ENCODE measurements at regions not wholly inside any gene's neighbourhood (a gene's known extent, or its start where the extent isn't known, plus 50 kb on each side); places are given as distances from the start of the nearest gene placed in this dataset.

DNA sequence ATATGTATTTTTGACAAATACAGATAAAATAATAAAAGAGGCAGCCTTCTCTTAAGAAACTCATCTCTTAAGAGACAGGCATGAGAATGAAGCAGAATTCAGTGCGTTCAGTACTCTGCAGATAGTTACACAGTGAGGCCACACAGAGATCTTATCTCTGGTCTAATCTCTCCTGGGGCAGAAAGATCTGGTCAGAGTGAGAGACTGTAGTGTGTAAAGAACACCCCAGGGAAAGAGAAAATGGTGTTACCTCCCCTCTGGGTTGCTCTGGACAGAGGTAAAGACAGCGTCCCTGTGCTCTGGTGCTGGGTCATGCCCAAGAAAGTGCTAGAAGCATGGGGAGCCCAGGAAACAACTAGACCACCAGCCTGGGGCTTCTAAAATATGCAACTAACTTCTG lies 216.3 kb downstream of the SIPA1L2 start:
- H4K20me1 ChIP-seq (ENCODE audit: insufficient read depth): no peaks in the 10 kb centered on the region
- H3K4me1 ChIP-seq (ENCODE audit: control insufficient read depth in 1 of 2, insufficient read depth in 2 of 2, low read depth in 1 of 2, low read length in 1 of 2): peaks cover 0 to 2% of the 10 kb centered on the region in 2 experiments; a peak in 1 of 4 replicates
- POLR2A ChIA-PET: no interaction called here
- TF ChIP-seq GATA2 (CRISPR knock-in tag; IDR thresholded peaks at IDR 0.05): peak; percentile 57; the same call in 1 of the 2 replicates
- no peak for TF ChIP-seq MXI1 (IDR thresholded peaks at IDR 0.05; ENCODE audit: low read depth, low read length)
- TF ChIP-seq NRF1 (IDR thresholded peaks at IDR 0.05; ENCODE audit: low read depth, low read length): no peak
- TF ChIP-seq FOSL2 (IDR thresholded peaks at IDR 0.05; ENCODE audit: borderline replicate concordance, low read depth): no peak
- H3K36me3 ChIP-seq (replicated peaks in 1 of 2; ENCODE audit: control insufficient read depth in 1 of 2, insufficient read depth in 2 of 2, low read length in 1 of 2): no peaks in the 10 kb centered on the region
- H3K79me2 ChIP-seq (ENCODE audit: insufficient read depth): no peaks in the 10 kb centered on the region
- WGBS (ENCODE audit: low lambda C conversion rate): 74% methylated on average over 2 of the region's 2 CpGs
- H2AFZ ChIP-seq (ENCODE audit: low read depth): no peak overlapping the region
- CTCF ChIA-PET: no interaction called here
- H3K9ac ChIP-seq: no peak overlapping the region
- H3K9me3 ChIP-seq: no peaks in the 10 kb centered on the region
- DNase-seq: peak; percentile 28
- no peaks in the 10 kb centered on the region for H3K27me3 ChIP-seq (ENCODE audit: insufficient read depth)
- H3K4me2 ChIP-seq: no peak overlapping the region
- H3K9me2 ChIP-seq: no peaks in the 10 kb centered on the region
- no peaks in the 10 kb centered on the region for H3F3A ChIP-seq (replicated peaks; ENCODE audit: insufficient read depth)
- H3K4me3 ChIP-seq (ENCODE audit: low read depth in 2 of 2, low read length in 1 of 2): no peak overlapping the region
- no peak overlapping the region for H3K27ac ChIP-seq (ENCODE audit: low read depth in 2 of 2, low read length in 1 of 2)

DNA sequence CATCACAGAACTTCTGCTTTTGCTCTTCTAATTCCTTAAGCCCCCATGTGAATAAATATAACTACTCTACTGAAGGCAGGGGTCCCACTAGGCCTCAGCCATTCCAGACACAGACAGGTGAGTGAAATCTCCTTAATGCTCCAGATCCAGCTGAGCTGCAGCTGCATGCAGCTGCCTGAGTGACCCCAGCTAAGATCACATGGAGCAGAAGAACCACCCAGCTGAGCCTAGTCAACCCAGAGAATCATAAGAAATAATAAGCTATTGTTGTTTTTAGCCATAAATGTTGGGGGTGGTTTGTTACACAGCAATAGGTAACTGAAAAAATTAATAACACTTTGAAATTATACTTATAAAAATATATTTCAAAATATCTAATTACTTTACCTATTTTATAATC lies 220.3 kb downstream of the SIPA1L2 start:
- H3K79me2 ChIP-seq (ENCODE audit: insufficient read depth): no peaks in the 10 kb centered on the region
- no peak overlapping the region for H3K9ac ChIP-seq
- no peaks in the 10 kb centered on the region for H4K20me1 ChIP-seq (ENCODE audit: insufficient read depth)
- TF ChIP-seq, protein P1, sequence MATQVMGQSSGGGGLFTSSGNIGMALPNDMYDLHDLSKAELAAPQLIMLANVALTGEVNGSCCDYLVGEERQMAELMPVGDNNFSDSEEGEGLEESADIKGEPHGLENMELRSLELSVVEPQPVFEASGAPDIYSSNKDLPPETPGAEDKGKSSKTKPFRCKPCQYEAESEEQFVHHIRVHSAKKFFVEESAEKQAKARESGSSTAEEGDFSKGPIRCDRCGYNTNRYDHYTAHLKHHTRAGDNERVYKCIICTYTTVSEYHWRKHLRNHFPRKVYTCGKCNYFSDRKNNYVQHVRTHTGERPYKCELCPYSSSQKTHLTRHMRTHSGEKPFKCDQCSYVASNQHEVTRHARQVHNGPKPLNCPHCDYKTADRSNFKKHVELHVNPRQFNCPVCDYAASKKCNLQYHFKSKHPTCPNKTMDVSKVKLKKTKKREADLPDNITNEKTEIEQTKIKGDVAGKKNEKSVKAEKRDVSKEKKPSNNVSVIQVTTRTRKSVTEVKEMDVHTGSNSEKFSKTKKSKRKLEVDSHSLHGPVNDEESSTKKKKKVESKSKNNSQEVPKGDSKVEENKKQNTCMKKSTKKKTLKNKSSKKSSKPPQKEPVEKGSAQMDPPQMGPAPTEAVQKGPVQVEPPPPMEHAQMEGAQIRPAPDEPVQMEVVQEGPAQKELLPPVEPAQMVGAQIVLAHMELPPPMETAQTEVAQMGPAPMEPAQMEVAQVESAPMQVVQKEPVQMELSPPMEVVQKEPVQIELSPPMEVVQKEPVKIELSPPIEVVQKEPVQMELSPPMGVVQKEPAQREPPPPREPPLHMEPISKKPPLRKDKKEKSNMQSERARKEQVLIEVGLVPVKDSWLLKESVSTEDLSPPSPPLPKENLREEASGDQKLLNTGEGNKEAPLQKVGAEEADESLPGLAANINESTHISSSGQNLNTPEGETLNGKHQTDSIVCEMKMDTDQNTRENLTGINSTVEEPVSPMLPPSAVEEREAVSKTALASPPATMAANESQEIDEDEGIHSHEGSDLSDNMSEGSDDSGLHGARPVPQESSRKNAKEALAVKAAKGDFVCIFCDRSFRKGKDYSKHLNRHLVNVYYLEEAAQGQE (IDR thresholded peaks at IDR 0.05; ENCODE audit: low read depth, low read length): no peak
- TF ChIP-seq NFIC (IDR thresholded peaks at IDR 0.05; ENCODE audit: borderline replicate concordance): no peak
- no peak for TF ChIP-seq EZH2phosphoT487 (IDR thresholded peaks at IDR 0.05; ENCODE audit: borderline replicate concordance, low read depth)
- no peak for TF ChIP-seq RFX5 (IDR thresholded peaks at IDR 0.05; ENCODE audit: low read length)
- no peaks in the 10 kb centered on the region for H3K27me3 ChIP-seq (ENCODE audit: insufficient read depth)
- H3K27ac ChIP-seq (ENCODE audit: low read depth in 2 of 2, low read length in 1 of 2): no peak overlapping the region
- H2AFZ ChIP-seq (ENCODE audit: low read depth): no peak overlapping the region
- no peaks in the 10 kb centered on the region for H3K36me3 ChIP-seq (replicated peaks in 1 of 2; ENCODE audit: control insufficient read depth in 1 of 2, insufficient read depth in 2 of 2, low read length in 1 of 2)
- H3K4me1 ChIP-seq (ENCODE audit: control insufficient read depth in 1 of 2, insufficient read depth in 2 of 2, low read depth in 1 of 2, low read length in 1 of 2): peaks cover 0 to 8% of the 10 kb centered on the region in 2 experiments; a peak in 2 of 4 replicates
- no peaks in the 10 kb centered on the region for H3K9me2 ChIP-seq
- H3K4me3 ChIP-seq (ENCODE audit: low read depth in 2 of 2, low read length in 1 of 2): no peak overlapping the region
- ChIA-PET POLR2A (interaction anchor here (0.7 kb wide), 1 partner anchor 111 kb away, joined by 3 read pairs; no protein-coding TSS in a partner anchor), CTCF (no interaction called here)
- no peak for DNase-seq
- no peaks in the 10 kb centered on the region for H3K9me3 ChIP-seq
- H3K4me2 ChIP-seq: no peak overlapping the region
- H3F3A ChIP-seq (replicated peaks; ENCODE audit: insufficient read depth): no peaks in the 10 kb centered on the region

DNA sequence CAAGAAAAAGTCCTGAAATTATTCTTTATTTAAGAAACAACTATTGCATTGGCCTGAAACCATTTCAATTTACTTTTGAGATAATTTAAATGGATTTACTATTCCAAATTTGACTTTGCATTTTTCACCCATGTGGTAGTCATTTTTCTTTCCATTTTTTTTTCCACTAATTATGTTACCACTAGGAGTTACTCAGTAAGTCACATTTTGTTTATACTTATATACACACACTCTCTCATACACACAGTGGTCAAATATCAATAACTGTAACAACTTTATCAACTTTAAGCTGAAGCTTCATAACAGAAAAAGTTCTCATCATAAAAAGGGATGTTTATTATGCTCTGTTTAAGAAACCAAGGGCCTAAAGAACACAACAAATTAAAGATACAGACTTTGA lies 222.8 kb downstream of the SIPA1L2 start:
- Histone ChIP-seq H3K9me3 (no peaks in the 10 kb centered on the region), H3K9me2 (no peaks in the 10 kb centered on the region), H3K27ac (ENCODE audit: low read depth in 2 of 2, low read length in 1 of 2) (no peak overlapping the region), H4K20me1 (ENCODE audit: insufficient read depth) (no peaks in the 10 kb centered on the region), H3K9ac (no peak overlapping the region), H3F3A (replicated peaks; ENCODE audit: insufficient read depth) (no peaks in the 10 kb centered on the region), H3K79me2 (ENCODE audit: insufficient read depth) (no peaks in the 10 kb centered on the region), H3K4me1 (ENCODE audit: control insufficient read depth in 1 of 2, insufficient read depth in 2 of 2, low read depth in 1 of 2, low read length in 1 of 2) (peaks cover 0 to 6% of the 10 kb centered on the region in 2 experiments; a peak in 2 of 4 replicates), H3K4me2 (no peak overlapping the region), H3K27me3 (ENCODE audit: insufficient read depth) (no peaks in the 10 kb centered on the region), H2AFZ (ENCODE audit: low read depth) (no peak overlapping the region), H3K4me3 (ENCODE audit: low read depth in 2 of 2, low read length in 1 of 2) (no peak overlapping the region), H3K36me3 (replicated peaks in 1 of 2; ENCODE audit: control insufficient read depth in 1 of 2, insufficient read depth in 2 of 2, low read length in 1 of 2) (peaks cover 0 to 5% of the 10 kb centered on the region in 2 experiments)
- DNase-seq: no peak
- TF ChIP-seq MXI1 (IDR thresholded peaks at IDR 0.05; ENCODE audit: low read depth, low read length): no peak
- ChIA-PET POLR2A (no interaction called here), CTCF (no interaction called here)

All from SK-N-SH (cell line).